Esophagus squamous epithelium (tissue), 4 donors: ENCODE measurements at regions not wholly inside any gene's neighbourhood (a gene's known extent, or its start where the extent isn't known, plus 50 kb on each side); places are given as distances from the start of the nearest gene placed in this dataset.

Experiments
- CTCF ChIP-seq, 6 experiments: fragments of 450-650 bp in 4 of 6; fragments of 200-600 bp in 2 of 6; sonication (generic) in 2 of 6; IDR thresholded peaks; one replicate each; pipeline ENCODE4 v1.5.1; 2016 to 2019; ENCODE audit warnings: antibody characterized with exemption in 6 of 6, mild to moderate bottlenecking in 4 of 6, moderate library complexity in 4 of 6
- POLR2A ChIP-seq, 4 donors: fragments of 450-650 bp; IDR thresholded peaks; one replicate each; pipeline ENCODE4 v1.6.1; 2017; ENCODE audit warnings: antibody characterized with exemption in 4 of 4, mild to moderate bottlenecking in 4 of 4, moderate library complexity in 3 of 4

GRCh38 chr4:26082565-26082964 lies 168.5 kb downstream of the SMIM20 start:
- TF ChIP-seq CTCF (IDR thresholded peaks at IDR 0.05) (no peak), POLR2A (IDR thresholded peaks at IDR 0.05) (no peak)
